OCI-LY1 (cell line): ENCODE measurements at regions not wholly inside any gene's neighbourhood (a gene's known extent, or its start where the extent isn't known, plus 50 kb on each side); places are given as distances from the start of the nearest gene placed in this dataset.

Source experiments
- CTCF ChIP-seq: fragments of 200-600 bp; sonication (generic), shearing (Covaris generic); IDR thresholded peaks from 2 replicates; pipeline ENCODE4 v1.5.1; 2017; ENCODE audit warnings: mild to moderate bottlenecking, antibody characterized with exemption, low read length, moderate library complexity, mixed read lengths
- EZH2 ChIP-seq: fragments of 200-600 bp; sonication (generic), shearing (Covaris generic); IDR thresholded peaks from 2 replicates; pipeline ENCODE4 v1.8.0; 2017; ENCODE audit warnings: borderline replicate concordance, mixed run types, mild to moderate bottlenecking, antibody characterized with exemption, low read length, moderate library complexity, mixed read lengths

DNA sequence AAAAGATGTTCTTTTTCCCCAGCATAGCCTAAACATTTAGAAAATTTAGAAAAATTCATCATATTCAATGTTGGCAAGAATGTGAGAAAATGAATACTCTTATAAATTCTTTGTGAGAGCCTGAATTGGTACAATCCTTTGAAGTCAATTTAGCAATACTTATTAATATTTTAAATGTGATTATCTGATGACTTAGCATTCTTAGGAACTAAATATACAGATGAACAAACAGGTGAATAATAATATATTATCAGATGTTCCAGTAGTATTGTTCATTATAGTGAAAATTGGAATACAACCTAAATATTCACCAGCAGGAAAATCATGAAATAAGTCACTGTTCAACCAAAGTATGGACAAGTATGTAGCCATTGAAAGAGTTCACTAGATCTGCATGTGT is 55.5 kb upstream of the MEIS1 start:
- TF ChIP-seq CTCF (no peak), EZH2 (no peak)
